GM18873 (cell line): ENCODE measurements at regions not wholly inside any gene's neighbourhood (a gene's known extent, or its start where the extent isn't known, plus 50 kb on each side); places are given as distances from the start of the nearest gene placed in this dataset.

Source experiments
- ATAC-seq: cut with Tn5 transposase; IDR thresholded peaks from one replicate; pipeline ENCODE4 v1.9.1; 2021; ENCODE audit warnings: mild to moderate bottlenecking, moderate library complexity, moderate number of reproducible peaks; ENCODE audit not compliant: unreplicated experiment, low FRiP score

DNA sequence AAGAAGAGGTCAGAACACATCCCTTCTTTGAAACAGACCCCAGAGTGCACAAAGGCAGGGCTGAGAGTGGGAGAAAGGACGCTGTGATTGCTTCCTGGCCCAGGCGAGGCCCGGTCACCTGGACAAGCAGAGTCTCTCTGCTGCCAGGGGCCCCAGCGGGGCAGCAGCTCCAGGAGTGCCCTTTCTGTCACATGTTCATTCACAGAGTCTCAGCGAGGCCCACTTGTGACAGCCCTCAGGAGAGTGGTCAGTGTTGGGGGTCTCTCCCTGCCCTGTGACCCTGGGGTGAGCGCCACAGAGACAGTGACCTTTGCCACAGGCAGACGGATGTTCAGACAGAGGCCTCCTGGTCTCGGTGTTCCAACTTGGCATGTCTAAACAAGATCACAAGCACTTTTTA lies 130.2 kb upstream of the IRX4 start:
- no peak for ATAC-seq

DNA sequence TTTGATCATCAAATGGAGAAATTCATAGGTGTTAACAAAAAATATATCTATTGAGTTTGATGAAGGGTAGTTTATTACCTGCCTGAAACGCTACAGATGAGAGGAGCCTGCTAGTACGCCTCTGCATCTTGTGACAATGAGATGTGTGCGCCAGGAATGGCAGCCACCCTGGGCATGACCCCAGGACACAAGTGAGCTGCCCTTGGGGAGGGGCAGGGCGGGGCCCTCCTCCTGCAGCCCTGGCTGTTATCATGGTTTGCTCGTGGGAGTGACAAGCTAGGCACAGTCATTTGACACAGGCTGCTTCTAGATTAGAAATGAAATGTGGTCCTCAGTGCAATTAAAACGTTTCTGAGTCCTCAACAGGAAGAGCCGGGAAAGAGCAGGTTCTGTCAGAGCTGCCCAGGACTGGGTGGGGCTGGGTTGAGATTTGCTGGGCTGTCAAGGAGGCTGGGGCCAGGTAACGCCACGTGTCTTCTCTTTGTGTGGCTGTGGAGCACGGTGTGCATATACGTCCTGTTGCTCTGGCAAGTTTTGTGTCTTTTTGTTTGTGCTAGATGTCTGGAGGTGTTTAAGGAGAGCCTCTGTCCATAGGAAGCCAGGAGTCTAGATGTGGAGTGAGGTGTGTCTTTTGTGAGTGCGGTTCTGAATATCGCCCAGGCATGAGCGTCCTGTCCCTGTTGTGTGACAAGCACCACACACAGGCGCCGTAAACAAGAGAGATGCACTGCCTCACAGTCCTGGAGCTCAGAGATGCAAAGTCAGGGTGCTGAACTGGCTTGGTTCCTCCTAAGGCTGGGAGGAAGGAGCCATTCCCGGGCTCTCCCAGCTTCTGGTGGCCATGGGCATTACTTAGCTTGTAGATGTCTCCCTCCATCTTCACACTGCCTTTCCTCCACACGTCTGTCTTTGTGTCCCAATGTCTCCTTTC lies 129.0 kb upstream of the IRX4 start:
- ATAC-seq, result no peak

DNA sequence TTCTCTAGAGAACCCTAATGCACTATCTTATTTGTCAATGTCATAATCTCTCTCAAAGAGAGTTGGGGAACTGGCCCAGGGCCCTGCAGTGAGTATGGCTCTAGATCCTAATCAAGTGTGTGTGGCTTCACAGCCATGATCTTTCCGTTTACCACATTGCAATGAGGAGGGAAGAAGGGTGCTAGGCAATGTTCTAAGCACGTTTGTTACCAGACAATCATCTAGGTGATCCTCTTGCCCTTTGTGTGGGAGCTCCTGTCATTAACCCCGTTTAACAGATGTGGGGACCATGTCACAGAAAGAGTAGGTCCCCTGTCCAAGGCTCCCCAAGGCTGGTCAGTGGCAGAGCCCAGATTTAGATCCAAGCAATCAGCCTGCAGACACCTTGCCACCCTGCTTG lies 128.2 kb upstream of the IRX4 start:
- ATAC-seq, result no peak

DNA sequence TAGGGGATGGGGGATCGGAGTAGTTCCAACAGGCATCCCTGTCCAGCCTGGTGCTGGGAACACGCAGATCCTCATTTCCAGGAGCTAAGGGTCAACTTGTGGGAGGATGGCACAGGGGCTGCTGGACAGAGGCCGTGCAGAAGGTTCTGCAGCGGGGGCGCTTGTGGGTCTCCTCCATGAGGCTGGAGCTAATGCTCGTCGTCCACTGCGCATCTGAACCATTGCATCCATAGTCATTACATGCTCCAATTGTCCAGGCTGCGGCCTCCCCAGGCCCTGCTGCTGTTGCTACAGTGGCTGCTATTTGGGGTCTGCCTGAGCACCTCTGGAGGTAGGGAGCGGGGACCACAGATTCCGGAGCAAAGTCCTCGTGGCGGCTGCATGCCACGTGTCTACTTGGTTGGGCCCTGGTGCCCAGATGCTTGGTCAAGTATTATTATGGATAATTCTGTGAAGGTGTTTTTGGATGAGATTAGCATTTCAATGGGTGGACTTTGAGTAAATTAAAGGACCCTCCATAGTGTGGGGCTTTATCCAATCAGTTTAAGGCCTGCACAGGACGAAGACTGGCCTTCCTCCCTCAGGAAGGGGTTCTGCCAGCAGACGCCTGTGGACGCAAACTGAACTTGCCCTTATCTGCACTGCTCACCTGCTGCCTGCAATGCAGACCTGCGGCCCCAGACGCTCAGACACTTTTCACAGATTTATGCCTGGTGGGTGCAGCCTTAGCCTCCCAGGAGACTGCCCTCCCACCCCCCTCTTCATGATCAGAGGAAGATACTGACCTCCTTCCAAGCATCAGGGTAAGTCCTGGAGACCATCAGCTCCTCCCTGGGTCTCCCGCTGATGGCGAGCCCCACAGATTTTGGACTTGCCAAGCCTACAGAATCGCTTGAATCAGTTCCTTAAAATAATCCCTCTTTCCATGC lies 127.5 kb upstream of the IRX4 start:
- no peak for ATAC-seq

DNA sequence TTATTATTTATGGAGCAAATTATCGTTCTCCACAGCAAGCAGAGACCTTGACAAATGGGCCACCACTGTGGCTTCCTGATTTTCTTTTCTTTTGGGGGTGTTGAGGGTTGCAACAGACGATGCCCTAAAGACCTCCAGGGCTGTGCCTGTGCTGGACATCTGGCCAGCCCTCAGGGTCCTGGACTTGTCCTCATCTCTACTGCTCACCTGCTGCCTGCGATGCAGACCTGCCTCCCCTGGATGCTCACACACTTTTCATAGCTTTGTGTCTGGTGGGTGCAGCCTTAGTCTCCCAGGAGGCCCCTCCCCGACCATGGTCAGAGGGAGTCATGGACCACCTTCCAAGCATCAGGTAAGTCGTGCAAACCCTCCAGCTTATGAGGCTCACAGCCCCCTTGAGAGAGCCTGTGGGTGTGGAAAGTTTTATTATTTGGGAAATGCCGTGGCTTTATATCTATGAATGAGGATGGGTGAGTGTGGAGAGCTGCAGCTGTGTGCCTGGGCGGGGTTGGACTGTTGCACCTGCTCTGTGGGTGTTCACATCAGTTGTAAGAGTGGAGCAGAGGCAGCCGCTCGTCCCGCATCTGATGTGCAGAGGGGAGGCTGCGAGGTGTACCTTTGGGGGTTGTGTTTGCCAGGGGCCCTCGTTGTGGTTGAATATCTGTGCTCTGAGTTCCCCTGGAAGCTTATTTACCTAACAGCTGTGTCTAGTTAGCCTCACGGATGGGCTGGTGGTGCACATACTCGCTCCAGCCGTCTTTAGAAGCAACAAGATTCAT lies 126.3 kb upstream of the IRX4 start:
- no peak for ATAC-seq

DNA sequence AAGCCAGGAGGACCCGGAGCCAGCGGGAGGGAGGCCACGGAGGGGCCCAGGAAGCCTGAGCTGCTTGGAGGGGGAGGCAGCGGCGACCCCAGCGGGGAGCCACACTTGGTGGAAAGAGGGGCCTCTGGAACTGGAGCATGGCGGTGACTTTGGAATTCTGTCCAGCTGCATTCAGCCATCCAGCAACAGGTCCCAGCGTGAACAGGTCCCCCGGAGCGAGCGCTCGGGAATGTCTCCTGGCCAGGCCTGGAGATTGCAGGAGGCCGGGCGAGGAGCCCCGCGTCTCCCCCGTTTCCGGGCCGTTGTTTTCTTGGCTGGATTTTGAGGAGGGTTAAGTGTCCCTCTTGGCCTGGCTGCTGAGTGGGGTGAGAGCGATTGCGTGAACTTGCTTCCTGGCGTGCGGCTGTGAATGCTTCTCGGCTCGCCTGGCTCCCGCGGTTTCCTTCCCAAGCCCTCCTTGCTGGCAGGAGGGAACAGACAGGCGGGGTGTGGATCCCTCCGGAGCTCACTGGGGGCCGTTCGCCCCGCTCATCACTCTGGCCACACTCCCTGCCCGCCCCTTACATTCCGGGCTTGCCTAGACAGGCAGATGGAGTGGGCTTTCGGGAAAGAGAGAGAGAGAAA lies 125.3 kb upstream of the IRX4 start:
- no peak for ATAC-seq

DNA sequence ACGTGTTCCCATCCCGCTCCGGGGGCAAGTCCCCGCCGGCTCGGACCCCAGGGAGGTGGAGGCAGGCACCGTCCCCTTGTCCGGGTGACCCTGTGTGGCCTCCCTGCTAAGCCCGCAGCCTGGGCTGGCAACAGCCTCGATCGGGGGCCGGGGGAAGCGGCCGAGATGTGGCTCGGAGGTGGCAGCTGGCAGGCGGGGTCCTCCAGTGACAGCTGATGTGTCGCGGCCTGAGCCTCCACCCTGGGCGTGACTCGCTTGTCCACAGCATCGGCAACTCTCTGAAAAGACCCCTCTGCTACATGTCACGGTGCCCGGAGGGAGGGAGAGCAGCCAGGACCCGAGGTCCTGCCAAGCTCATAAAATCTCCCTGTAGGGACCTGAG lies 124.8 kb upstream of the IRX4 start:
- ATAC-seq, result no peak

DNA sequence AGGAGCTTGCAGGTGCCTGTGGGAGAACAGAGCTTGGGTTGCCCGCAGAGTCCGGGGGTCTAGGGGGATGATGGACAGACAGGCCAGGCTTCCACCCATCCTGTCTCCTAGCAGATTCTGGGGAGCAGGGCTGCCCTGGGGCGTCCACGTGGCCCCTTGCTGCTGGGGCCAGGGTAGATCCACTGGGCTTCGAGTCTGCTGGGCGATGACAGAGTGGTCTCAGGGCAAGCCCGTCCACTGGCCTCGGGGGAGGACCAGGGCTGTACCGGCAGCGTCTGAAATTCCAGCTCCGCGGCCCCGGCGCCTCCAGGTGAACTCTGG lies 124.2 kb upstream of the IRX4 start:
- no peak for ATAC-seq

DNA sequence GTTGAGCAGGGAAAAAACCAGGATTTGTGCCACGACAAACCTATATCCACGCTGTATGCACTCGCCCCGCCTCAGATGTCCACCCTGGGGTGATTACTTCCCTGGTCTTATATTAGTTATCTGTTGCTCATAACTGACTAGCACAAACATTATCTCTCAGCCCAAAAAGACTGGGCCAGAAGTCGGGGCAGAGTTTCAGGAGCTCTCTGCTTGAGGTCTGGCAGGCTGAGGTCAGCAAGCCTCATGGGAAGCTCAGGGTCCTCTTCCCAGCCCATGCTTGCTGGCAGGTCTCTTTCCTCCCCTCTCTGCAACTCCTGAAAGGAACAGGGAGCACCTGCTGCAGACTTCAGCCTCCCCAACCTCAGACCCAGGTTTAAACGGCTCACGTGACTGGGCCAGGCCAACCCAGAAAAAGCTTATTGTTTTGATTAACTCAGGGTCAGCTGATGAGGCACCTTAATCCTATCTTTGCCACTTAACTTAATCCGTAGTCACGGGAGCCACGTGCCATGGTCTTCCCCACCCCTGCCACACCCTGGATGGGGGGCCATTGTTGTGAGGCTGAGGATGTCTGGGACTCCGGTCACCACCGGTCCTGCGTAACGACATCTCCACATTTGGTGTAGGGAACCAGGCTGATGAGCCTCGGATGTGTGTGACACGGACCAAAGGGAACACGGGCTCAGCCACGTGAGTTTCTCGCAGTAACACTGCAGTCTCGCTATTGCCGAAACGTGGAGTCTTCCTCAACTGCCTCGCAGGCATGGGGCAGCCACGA lies 123.7 kb upstream of the IRX4 start:
- no peak for ATAC-seq

DNA sequence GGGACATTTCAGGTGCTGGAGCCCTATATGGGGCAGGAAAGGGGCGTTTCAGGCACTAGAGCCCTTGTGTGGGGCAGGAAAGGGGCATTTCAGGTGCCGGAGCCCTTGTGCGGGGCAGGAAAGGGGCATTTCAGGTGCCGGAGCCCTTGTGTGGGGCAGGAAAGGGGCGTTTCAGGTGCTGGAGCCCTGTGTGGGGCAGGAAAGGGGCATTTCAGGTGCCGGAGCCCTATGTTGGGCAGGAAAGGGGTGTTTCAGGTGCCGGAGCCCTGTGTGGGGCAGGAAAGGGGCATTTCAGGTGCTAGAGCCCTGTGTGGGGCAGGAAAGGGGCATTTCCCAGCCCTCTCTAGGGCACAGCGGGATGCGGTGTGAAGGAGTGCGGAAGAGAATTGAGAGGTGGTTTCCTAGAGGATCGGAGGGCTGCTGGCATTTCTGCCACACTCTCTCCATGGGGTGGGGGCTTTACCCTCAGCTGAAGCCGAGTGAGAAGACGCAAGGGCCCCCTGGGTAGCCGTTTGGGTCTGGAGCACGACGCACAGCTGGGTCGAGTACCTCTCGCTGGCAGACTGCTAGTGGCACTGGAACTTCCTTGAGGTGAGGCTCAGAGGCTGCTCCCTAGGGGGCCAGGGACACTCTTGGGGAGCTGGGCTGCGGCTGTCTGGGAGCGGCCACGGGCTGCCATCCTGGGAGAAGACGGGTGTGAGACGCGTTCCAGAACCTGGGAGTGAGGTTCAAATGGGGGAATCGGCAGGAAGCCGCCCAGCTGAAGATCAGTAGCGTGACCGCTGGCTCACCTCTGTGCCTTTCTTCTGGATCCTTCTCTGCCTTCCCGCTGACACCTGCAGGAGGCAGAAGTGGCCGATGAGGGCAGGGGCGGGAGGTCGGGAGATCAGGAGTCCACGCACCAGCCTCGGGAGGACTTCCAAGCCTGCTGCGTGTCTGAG lies 122.6 kb upstream of the IRX4 start:
- no peak for ATAC-seq

DNA sequence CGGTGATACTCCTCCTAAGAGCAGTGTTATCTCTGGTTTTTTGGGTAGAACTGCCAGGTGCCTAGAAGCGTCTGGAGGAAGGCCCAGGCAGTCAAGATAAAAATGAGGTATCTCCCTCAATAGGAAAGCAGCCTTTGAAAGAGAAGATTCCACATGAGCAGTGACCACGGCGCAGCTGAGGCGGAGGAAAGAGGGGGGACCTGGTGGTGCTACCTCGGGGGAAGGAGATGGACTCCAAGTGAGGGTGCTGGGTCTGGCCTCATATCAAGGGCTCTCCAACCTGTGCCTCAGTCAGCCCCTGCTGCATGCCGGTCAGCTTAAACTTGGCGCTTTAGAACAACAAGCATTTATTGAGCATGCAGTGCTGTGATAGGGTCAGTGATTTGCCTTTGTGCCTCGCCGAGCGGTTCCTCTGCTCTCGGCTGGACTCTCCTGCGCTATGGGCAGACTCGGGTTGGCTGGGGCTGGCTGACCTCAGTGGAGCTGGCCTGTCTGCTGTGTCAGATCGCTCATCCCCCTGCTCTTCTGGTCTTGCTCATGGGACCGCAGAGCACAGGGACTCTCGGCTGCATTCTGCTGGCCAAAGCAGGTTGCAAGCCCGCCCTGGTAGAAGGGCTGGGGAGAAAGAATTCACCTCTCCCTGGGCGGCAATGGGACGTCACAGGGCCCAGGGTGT lies 121.1 kb upstream of the IRX4 start:
- no peak for ATAC-seq

DNA sequence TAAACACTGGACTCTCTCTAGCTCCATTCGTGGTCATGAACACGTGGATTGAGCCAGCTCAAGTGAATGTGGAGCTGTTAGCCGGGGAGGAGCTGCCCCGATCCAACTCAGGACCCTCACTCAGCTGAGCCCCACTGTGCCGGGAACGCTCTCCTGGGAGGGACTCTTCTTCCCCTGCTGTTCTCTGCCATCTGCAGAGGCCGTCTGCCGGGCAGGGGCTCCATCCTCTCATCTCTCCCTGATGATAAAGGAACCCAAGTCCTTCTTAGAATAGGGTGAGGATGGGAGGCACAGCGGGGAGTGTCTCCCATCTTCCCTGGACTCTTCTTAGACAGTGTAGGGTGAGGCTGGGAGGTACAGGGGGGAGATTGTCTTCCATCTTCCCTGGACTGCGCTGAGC lies 120.5 kb upstream of the IRX4 start:
- no peak for ATAC-seq

DNA sequence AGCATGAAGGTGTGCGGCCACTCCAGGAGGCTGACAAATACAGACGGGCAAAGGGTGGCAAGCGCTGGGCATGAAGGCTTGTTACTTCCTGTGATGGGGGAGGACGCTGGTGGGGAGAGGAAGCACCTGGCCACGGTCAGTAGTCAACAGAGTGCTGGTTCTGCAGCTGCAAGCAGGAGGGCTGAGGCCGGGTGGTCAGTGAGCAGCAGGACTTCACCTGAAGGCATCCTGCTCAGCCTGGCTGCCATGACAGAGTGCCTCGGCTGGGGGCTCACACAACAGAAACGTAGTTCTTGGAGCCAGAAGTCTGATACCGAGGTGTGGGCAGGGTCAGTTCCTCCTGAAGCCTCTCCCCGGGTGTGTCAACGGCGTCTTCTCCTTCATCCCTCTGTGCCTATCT lies 118.6 kb upstream of the IRX4 start:
- ATAC-seq, result no peak

DNA sequence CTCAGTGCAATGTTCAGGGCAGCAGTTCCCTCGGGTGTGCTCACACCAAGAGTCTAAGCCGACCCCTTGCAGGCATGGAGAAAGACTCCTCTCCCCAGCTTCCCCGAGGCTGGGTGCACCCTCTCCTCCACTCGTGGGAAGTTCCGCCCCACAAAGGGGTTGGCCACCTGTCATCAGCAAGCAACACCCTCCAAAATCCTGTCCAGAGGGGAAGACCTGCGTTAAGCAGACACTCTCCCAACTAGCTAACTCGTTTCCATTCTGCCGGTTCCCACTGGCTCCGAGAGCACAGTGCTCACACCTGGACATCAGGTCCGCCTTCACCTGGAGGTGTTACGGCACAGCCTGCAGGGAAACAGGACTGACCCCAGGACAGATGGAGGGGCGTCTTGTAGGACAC lies 117.9 kb upstream of the IRX4 start:
- no peak for ATAC-seq

DNA sequence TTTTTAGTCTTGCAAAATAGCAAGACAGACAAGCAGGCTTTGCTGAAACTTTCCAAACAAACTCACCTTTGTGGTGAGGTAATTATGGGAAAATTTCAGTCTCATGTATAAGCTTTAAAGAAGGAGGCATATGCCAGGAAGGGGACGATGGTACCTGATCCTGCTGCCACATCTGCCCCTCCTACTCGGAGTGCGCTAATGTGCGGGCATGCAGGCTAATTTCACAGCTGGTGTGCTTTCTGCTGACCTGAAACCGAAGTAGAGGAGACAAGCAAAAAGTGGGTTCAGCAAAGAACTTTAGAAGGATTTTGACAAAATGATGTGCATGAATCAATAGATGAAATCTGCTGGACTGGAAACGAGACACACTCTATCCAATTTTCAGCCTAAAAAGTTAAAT lies 117.1 kb upstream of the IRX4 start:
- ATAC-seq, result no peak

DNA sequence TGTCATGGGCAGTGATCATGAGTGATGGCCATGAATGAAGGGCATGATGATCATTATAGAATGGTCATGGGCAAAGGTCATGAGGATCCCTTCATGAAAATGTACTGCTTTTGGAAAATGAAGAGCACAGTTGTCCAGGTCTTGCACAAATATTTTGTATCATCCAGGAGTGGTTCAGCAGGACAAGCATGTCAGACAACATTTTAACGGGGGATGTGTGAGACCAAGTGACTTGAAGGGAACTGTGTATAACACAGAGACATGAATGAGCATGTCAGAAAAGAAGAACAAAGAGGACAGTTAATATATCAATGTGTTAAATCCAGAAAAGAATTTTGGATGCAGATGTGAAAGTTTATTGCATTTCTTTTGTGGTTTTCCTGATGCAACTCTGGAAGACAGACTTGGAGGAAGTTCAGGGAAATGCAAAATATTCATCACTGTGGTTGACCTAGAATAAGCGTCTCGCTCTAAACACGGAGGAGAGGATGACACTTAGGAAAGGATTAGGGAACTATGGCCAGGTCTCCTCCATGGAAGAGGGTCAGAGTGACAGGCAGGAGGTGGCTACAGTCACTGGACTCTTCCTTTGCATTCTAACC lies 116.1 kb upstream of the IRX4 start:
- ATAC-seq, result no peak

DNA sequence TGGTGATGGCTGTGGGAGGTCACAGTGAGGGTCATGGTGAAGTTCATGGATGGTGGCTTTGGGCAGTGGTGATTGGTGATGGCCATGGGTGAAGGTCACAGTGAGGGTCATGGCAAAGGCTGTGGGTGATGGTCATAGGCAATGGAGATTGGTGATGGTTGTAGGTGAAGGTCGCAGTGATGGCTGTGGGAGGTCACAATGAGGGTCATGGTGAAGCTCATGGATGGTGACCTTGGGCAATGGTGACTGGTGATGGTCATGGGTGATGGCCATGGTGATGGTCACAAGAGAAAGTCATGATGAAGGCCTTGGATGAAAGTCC lies 115.6 kb upstream of the IRX4 start:
- ATAC-seq, result no peak
